ENCODE measurements at regions not wholly inside any gene's neighbourhood (a gene's known extent, or its start where the extent isn't known, plus 50 kb on each side); places are given as distances from the start of the nearest gene placed in this dataset.
"Not testable (repeated sequence)": the region's sequence is repeated elsewhere in the genome, so short reads cannot be mapped to it uniquely, and the experiment has no call there.

- 88 to 93% methylated on average over 20 of the region's 20 CpGs for WGBS, 2 donors
- no peak overlapping the region for H3K27ac ChIP-seq
Measured at GRCh38 chr16:85529489-85530369, 83.4 kb upstream of the GSE1 start.

DNA sequence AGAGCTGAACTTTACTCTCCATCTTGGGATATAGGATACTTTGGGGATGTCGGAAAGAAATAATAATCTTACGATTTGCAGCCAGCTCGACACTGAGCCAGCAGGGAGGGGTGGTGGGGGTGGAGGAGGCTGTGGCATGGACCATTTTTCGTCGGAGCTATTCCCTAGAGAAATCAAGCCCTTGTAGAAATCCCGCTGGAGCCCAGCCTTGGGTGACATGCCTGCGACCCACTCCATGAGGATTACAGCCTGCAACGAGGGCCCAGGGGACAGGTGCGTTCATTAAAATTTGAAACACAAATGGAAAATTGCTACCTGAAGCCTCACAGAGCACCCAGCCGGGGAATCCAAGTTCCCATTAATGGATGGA, 82.8 kb upstream of the GSE1 start:
- Histone ChIP-seq H3K4me1 (peaks cover 10% of the 10 kb centered on the region), H3K4me3 (no peak overlapping the region), H3K36me3 (replicated peaks in 1 of 2; ENCODE audit: insufficient read depth in 1 of 2, low read depth in 2 of 2) (no peaks in the 10 kb centered on the region), H3K27ac (no peak overlapping the region), H3K27me3 (no peaks in the 10 kb centered on the region), H3K9me3 (no peaks in the 10 kb centered on the region)
- DNase-seq (no peak), ATAC-seq (no peak)
- intact Hi-C loops (cut with DNase I) = no loop called here
- 83 to 88% methylated on average over 10 of the region's 10 CpGs for WGBS, 2 donors
- TF ChIP-seq, protein P1, sequence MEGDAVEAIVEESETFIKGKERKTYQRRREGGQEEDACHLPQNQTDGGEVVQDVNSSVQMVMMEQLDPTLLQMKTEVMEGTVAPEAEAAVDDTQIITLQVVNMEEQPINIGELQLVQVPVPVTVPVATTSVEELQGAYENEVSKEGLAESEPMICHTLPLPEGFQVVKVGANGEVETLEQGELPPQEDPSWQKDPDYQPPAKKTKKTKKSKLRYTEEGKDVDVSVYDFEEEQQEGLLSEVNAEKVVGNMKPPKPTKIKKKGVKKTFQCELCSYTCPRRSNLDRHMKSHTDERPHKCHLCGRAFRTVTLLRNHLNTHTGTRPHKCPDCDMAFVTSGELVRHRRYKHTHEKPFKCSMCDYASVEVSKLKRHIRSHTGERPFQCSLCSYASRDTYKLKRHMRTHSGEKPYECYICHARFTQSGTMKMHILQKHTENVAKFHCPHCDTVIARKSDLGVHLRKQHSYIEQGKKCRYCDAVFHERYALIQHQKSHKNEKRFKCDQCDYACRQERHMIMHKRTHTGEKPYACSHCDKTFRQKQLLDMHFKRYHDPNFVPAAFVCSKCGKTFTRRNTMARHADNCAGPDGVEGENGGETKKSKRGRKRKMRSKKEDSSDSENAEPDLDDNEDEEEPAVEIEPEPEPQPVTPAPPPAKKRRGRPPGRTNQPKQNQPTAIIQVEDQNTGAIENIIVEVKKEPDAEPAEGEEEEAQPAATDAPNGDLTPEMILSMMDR (IDR thresholded peaks at IDR 0.05) = no peak
- no peak for TF ChIP-seq POLR2A (IDR thresholded peaks at IDR 0.05)

More at GRCh38 chr16:85529489-85530369, 83.4 kb upstream of the GSE1 start:
- H3K36me3 ChIP-seq (replicated peaks in 1 of 2; ENCODE audit: insufficient read depth in 1 of 2, low read depth in 2 of 2) = no peaks in the 10 kb centered on the region
- intact Hi-C loops (cut with DNase I) = no loop called here
- H3K4me1 ChIP-seq = peaks cover 8% of the 10 kb centered on the region
- no peaks in the 10 kb centered on the region for H3K9me3 ChIP-seq
- no peak for DNase-seq
- ATAC-seq = no peak
- no peaks in the 10 kb centered on the region for H3K27me3 ChIP-seq
- TF ChIP-seq POLR2A (IDR thresholded peaks at IDR 0.05) = no peak
- TF ChIP-seq, protein P1 (IDR thresholded peaks at IDR 0.05) = no peak
- H3K4me3 ChIP-seq = no peak overlapping the region

DNA sequence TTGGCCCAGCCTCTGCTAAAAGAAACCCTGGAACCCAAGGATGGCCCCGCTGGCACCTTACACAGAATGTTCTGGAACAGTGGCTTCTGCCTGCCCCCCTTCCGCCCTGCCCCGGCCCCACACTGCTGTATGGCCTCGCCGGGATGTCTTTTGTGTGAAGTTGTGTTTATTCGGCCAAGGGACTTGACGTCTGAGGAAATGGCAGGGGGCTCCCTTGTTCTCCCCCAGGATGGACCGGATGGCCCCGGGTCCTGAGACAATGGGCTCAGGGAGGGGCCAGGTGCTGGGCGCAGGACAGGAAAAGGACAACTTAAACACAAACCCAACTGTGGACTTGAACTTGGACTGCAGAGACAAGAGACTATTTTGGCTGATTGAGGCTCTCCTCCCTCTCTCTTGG, 81.6 kb upstream of the GSE1 start:
- WGBS, 2 donors = 60 to 86% methylated on average over 4 to 10 of the region's 10 CpGs
- no peak overlapping the region for H3K4me3 ChIP-seq
- no peaks in the 10 kb centered on the region for H3K27me3 ChIP-seq
- peak overlapping the region in 1 of 4 donors; percentile 48 for H3K27ac ChIP-seq
- intact Hi-C loops (cut with DNase I) = no loop called here
- H3K4me1 ChIP-seq = peaks cover 22% of the 10 kb centered on the region
- DNase-seq = no peak
- TF ChIP-seq, protein P1 (IDR thresholded peaks at IDR 0.05) = no peak
- TF ChIP-seq POLR2A (IDR thresholded peaks at IDR 0.05) = no peak
- no peaks in the 10 kb centered on the region for H3K9me3 ChIP-seq
- H3K36me3 ChIP-seq (replicated peaks in 1 of 2; ENCODE audit: insufficient read depth in 1 of 2, low read depth in 2 of 2) = no peaks in the 10 kb centered on the region
- ATAC-seq = no peak

- Histone ChIP-seq H3K9me3 (no peaks in the 10 kb centered on the region), H3K36me3 (replicated peaks in 1 of 2; ENCODE audit: insufficient read depth in 1 of 2, low read depth in 2 of 2) (no peaks in the 10 kb centered on the region), H3K27ac (no peak overlapping the region), H3K4me3 (no peak overlapping the region), H3K27me3 (no peaks in the 10 kb centered on the region), H3K4me1 (peaks cover 26% of the 10 kb centered on the region)
- WGBS, 2 donors = 91 to 93% methylated on average over 6 of the region's 6 CpGs
- DNase-seq (no peak), ATAC-seq (no peak)
- intact Hi-C loops (cut with DNase I) = no loop called here
- no peak for TF ChIP-seq POLR2A (IDR thresholded peaks at IDR 0.05)
- TF ChIP-seq, protein P1 (IDR thresholded peaks at IDR 0.05) = no peak
Measured at GRCh38 chr16:85532147-85532546, 81.0 kb upstream of the GSE1 start.

GRCh38 chr16:85533593-85533992, 79.5 kb upstream of the GSE1 start:
- H3K36me3 ChIP-seq (replicated peaks in 1 of 2; ENCODE audit: insufficient read depth in 1 of 2, low read depth in 2 of 2); H3K9me3 ChIP-seq; H3K4me3 ChIP-seq; ATAC-seq; DNase-seq; H3K27ac ChIP-seq; H3K27me3 ChIP-seq; intact Hi-C loops (cut with DNase I): not testable (repeated sequence)
- H3K4me1 ChIP-seq = peaks cover 26% of the 10 kb centered on the region
- WGBS, 2 donors = 90 to 93% methylated on average over 8 of the region's 8 CpGs

Measured in body of pancreas (tissue), 4 donors.